Body of pancreas (tissue), 4 donors: ENCODE measurements at regions not wholly inside any gene's neighbourhood (a gene's known extent, or its start where the extent isn't known, plus 50 kb on each side); places are given as distances from the start of the nearest gene placed in this dataset.

Experiments used
- ATAC-seq: fragments of 150-250 bp; one replicate; pipeline ENCODE4 v1.9.1; 2016
- DNase-seq, 4 donors: peaks; one replicate each; pipeline ENCODE4 v3.0.0-alpha.2; 2019
- H3K27ac ChIP-seq, 4 donors: fragments of 200-600 bp; sonication (generic); 1 replicate in 3 of 4; 2 replicates in 1 of 4; pipeline versions ENCODE4 v1.5.1 to v1.6.1; 2016 to 2019; ENCODE audit warnings: mild to moderate bottlenecking in 1 of 4, mixed read lengths in 1 of 4, moderate library complexity in 1 of 4
- H3K27me3 ChIP-seq, 2 donors: fragments of 200-600 bp; sonication (generic); one replicate each; pipeline ENCODE4 v1.6.0; 2016; ENCODE audit warnings: mild to moderate bottlenecking in 1 of 2
- H3K36me3 ChIP-seq, 2 donors: fragments of 200-600 bp; sonication (generic); replicated peaks in 1 of 2; 2 replicates each; pipeline ENCODE4 v1.5.1; 2016; ENCODE audit warnings: low read depth in 2 of 2; ENCODE audit not compliant: insufficient read depth in 1 of 2
- H3K4me1 ChIP-seq: fragments of 200-600 bp; sonication (generic); one replicate; pipeline ENCODE4 v1.6.0; 2016
- H3K4me3 ChIP-seq, 2 donors: fragments of 200-600 bp; sonication (generic); 1 replicate in 1 of 2; 2 replicates in 1 of 2; pipeline ENCODE4 v1.5.1; 2016 to 2019
- H3K9me3 ChIP-seq, 3 donors: fragments of 200-600 bp; sonication (generic); 1 replicate in 2 of 3; 2 replicates in 1 of 3; pipeline ENCODE4 v1.5.1; 2016
- CTCF ChIP-seq, 7 experiments: fragments of 450-650 bp in 4 of 7; fragments of 200-600 bp in 3 of 7; sonication (generic) in 3 of 7; IDR thresholded peaks; one replicate each; pipeline ENCODE4 v1.5.1; 2016 to 2019; ENCODE audit warnings: antibody characterized with exemption in 7 of 7
- POLR2A ChIP-seq, 3 donors: fragments of 450-650 bp; IDR thresholded peaks; one replicate each; pipeline ENCODE4 v1.6.1; 2016; ENCODE audit warnings: antibody characterized with exemption in 3 of 3, mild to moderate bottlenecking in 2 of 3
- WGBS, 2 donors: methylation state at CpG; one replicate each; pipeline ENCODE4 v1.1.5; 2017; 5-methylcytosine and 5-hydroxymethylcytosine counted together
- intact Hi-C: fragments of 100-400 bp; cut with DNase I; formaldehyde crosslinking; loops from one replicate; pipeline ENCODE4 v1.15.1; 2023

GRCh38 chr12:70149013-70149412 lies 94.2 kb upstream of the CNOT2 start:
- H3K27ac ChIP-seq = no peak overlapping the region
- H3K36me3 ChIP-seq = no peaks in the 10 kb centered on the region
- TF ChIP-seq CTCF (IDR thresholded peaks at IDR 0.05) (no peak), POLR2A (IDR thresholded peaks at IDR 0.05) (no peak)
- H3K9me3 ChIP-seq = no peaks in the 10 kb centered on the region
- no peaks in the 10 kb centered on the region for H3K27me3 ChIP-seq
- no peaks in the 10 kb centered on the region for H3K4me1 ChIP-seq
- DNase-seq (no peak), ATAC-seq (no peak)
- H3K4me3 ChIP-seq = no peak overlapping the region
- WGBS, 2 donors = 49 to 65% methylated on average over 2 of the region's 2 CpGs
- intact Hi-C loops = no loop called here

- Histone ChIP-seq H3K9me3 (no peaks in the 10 kb centered on the region), H3K27ac (no peak overlapping the region), H3K27me3 (no peaks in the 10 kb centered on the region), H3K4me1 (no peaks in the 10 kb centered on the region), H3K4me3 (no peak overlapping the region), H3K36me3 (no peaks in the 10 kb centered on the region)
- no peak for TF ChIP-seq CTCF (IDR thresholded peaks at IDR 0.05)
- no peak for TF ChIP-seq POLR2A (IDR thresholded peaks at IDR 0.05)
- DNase-seq (no peak), ATAC-seq (no peak)
- intact Hi-C loops = no loop called here
Observed at GRCh38 chr12:70149665-70150064, 93.6 kb upstream of the CNOT2 start.

GRCh38 chr12:70150230-70150629 lies 93.0 kb upstream of the CNOT2 start:
- ATAC-seq (no peak), DNase-seq (no peak)
- Histone ChIP-seq H3K9me3 (no peaks in the 10 kb centered on the region), H3K4me3 (no peak overlapping the region), H3K4me1 (no peaks in the 10 kb centered on the region), H3K27me3 (no peaks in the 10 kb centered on the region), H3K36me3 (no peaks in the 10 kb centered on the region), H3K27ac (no peak overlapping the region)
- WGBS, 2 donors = 83% methylated on average over 2 of the region's 2 CpGs
- intact Hi-C loops = no loop called here
- TF ChIP-seq POLR2A (IDR thresholded peaks at IDR 0.05) (no peak), CTCF (IDR thresholded peaks at IDR 0.05) (no peak)

GRCh38 chr12:70151993-70152392 lies 91.2 kb upstream of the CNOT2 start:
- Histone ChIP-seq H3K4me3 (no peak overlapping the region), H3K4me1 (no peaks in the 10 kb centered on the region), H3K27me3 (no peaks in the 10 kb centered on the region), H3K9me3 (no peaks in the 10 kb centered on the region), H3K27ac (no peak overlapping the region), H3K36me3 (no peaks in the 10 kb centered on the region)
- no peak for TF ChIP-seq CTCF (IDR thresholded peaks at IDR 0.05)
- no peak for TF ChIP-seq POLR2A (IDR thresholded peaks at IDR 0.05)
- ATAC-seq = no peak
- intact Hi-C loops = no loop called here
- no peak for DNase-seq
- WGBS, 2 donors = 55 to 74% methylated on average over 4 of the region's 4 CpGs

GRCh38 chr12:70154087-70154638 lies 89.1 kb upstream of the CNOT2 start:
- no peak for DNase-seq
- Histone ChIP-seq H3K9me3 (peaks cover 0 to 5% (median 0%) of the 10 kb centered on the region in 3 donors), H3K4me1 (no peaks in the 10 kb centered on the region), H3K27ac (no peak overlapping the region), H3K4me3 (no peak overlapping the region), H3K27me3 (no peaks in the 10 kb centered on the region), H3K36me3 (no peaks in the 10 kb centered on the region)
- no peak for TF ChIP-seq POLR2A (IDR thresholded peaks at IDR 0.05)
- TF ChIP-seq CTCF (IDR thresholded peaks at IDR 0.05) = no peak
- intact Hi-C loops = no loop called here
- 62 to 89% methylated on average over 2 of the region's 2 CpGs for WGBS, 2 donors
- no peak for ATAC-seq
